Astrocyte (in vitro differentiated cells and primary cell): ENCODE measurements at regions not wholly inside any gene's neighbourhood (a gene's known extent, or its start where the extent isn't known, plus 50 kb on each side); places are given as distances from the start of the nearest gene placed in this dataset.

Source experiments
- DNase-seq: peaks from one replicate; pipeline ENCODE4 v3.0.0-alpha.2; 2010; ENCODE audit warnings: low read depth
- FAIRE-seq: peaks from 2 replicates; lab custom pipeline; 2011; peaks lifted over from hg19 to GRCh38; lab: Jason Lieb, UNC
- H2AFZ ChIP-seq: 2 replicates; pipeline ENCODE4 v1.6.0; 2012; ENCODE audit warnings: low read depth, low read length, inconsistent platforms
- H3K27ac ChIP-seq: 2 replicates; pipeline ENCODE4 v1.5.1; 2011; ENCODE audit warnings: low read depth, low read length, inconsistent platforms
- H3K27me3 ChIP-seq: 2 replicates; pipeline ENCODE4 v1.6.0; 2011; ENCODE audit warnings: low read length, inconsistent platforms; ENCODE audit not compliant: insufficient read depth
- H3K36me3 ChIP-seq: 2 replicates; pipeline ENCODE4 v1.5.1; 2011; ENCODE audit warnings: low read length, inconsistent platforms; ENCODE audit not compliant: insufficient read depth
- H3K4me1 ChIP-seq: 2 replicates; pipeline ENCODE4 v1.5.1; 2011; ENCODE audit warnings: low read length, inconsistent platforms; ENCODE audit not compliant: insufficient read depth
- H3K4me2 ChIP-seq: 2 replicates; pipeline ENCODE4 v1.6.0; 2012; ENCODE audit warnings: low read length, inconsistent platforms
- H3K4me3 ChIP-seq: 2 replicates; pipeline ENCODE4 v1.5.1; 2011; ENCODE audit warnings: low read depth, mild to moderate bottlenecking, low read length, inconsistent platforms; ENCODE audit not compliant: insufficient read depth
- H3K79me2 ChIP-seq: 2 replicates; pipeline ENCODE4 v1.6.0; 2012; ENCODE audit warnings: mild to moderate bottlenecking, low read length, inconsistent platforms; ENCODE audit not compliant: insufficient read depth
- H3K9ac ChIP-seq: 2 replicates; pipeline ENCODE4 v1.6.0; 2012; ENCODE audit warnings: mild to moderate bottlenecking, low read length, inconsistent platforms
- H3K9me3 ChIP-seq: 2 replicates; pipeline ENCODE4 v1.5.1; 2012; ENCODE audit warnings: low read depth, mild to moderate bottlenecking, low read length, inconsistent platforms; ENCODE audit not compliant: insufficient read depth
- H4K20me1 ChIP-seq: 2 replicates; pipeline ENCODE4 v1.6.0; 2012; ENCODE audit warnings: low read length, inconsistent platforms; ENCODE audit not compliant: insufficient read depth
- H3K27ac Mint-ChIP-seq: one replicate; pipeline ENCODE4 v1.8.0; 2021; ENCODE audit warnings: mild to moderate bottlenecking, mixed read lengths; ENCODE audit not compliant: unreplicated experiment
- H3K27me3 Mint-ChIP-seq: one replicate; pipeline ENCODE4 v1.8.0; 2021; ENCODE audit warnings: low read depth, mixed read lengths; ENCODE audit not compliant: unreplicated experiment
- H3K36me3 Mint-ChIP-seq: one replicate; pipeline ENCODE4 v1.8.0; 2021; ENCODE audit warnings: low read depth, mixed read lengths; ENCODE audit not compliant: unreplicated experiment
- H3K4me1 Mint-ChIP-seq: one replicate; pipeline ENCODE4 v1.8.0; 2021; ENCODE audit warnings: low read depth, mixed read lengths; ENCODE audit not compliant: unreplicated experiment
- H3K4me3 Mint-ChIP-seq: one replicate; pipeline ENCODE4 v1.8.0; 2021; ENCODE audit warnings: mild to moderate bottlenecking, moderate library complexity, mixed read lengths; ENCODE audit not compliant: unreplicated experiment
- H3K9me3 Mint-ChIP-seq: one replicate; pipeline ENCODE4 v1.8.0; 2021; ENCODE audit warnings: mild to moderate bottlenecking, mixed read lengths; ENCODE audit not compliant: unreplicated experiment
- EZH2 ChIP-seq: IDR thresholded peaks from 2 replicates; pipeline ENCODE4 v1.6.1; 2012; ENCODE audit warnings: mild to moderate bottlenecking, low read length, inconsistent platforms; ENCODE audit not compliant: insufficient read depth
- TF ChIP-seq, protein P1 (sequence below): IDR thresholded peaks from 2 replicates; pipeline ENCODE4 v1.5.1; 2011; ENCODE audit warnings: low read depth, mild to moderate bottlenecking, inconsistent platforms, low read length, moderate library complexity; ENCODE audit not compliant: insufficient read depth

DNA sequence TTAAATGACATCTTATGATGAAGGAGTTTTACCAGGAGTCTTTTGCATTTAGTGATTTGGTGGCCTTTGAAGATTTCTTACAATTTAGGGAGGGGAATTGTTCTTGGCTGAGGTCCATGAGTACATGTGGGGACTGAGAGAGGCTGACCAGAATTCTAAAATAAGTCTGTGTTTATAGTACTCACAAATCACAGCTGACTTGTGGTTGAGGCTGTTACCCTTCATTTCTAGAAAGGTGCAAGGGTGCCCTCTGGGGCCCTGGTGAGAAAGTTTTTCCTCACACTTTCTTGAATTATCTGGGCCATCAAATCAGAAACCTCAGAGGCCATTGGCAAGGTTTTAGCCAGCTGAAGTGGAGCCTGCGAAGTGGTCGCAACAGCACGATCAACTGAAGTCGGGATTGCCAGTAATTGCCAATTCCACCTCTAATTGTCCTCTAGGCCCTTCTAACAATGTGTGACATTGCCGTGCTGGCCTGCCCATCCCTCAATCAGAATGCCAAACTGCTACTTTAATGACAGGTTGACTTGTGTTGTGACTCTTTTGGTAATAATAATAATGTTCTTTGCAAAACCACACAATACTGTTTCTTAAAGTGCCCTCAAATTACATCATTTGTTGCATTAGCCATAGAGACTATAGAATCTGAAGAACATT lies 221.6 kb downstream of the OGFRL1 start:
- Mint-ChIP-seq H3K36me3 (no peaks in the 10 kb centered on the region), H3K4me3 (no peak overlapping the region), H3K27ac (peak overlapping the region; percentile 6), H3K9me3 (no peaks in the 10 kb centered on the region), H3K4me1 (peaks cover 8% of the 10 kb centered on the region), H3K27me3 (no peaks in the 10 kb centered on the region)
- peak overlapping the region; percentile 4 for H3K4me2 ChIP-seq
- no peaks in the 10 kb centered on the region for H3K4me1 ChIP-seq
- H2AFZ ChIP-seq = no peak overlapping the region
- H4K20me1 ChIP-seq = no peaks in the 10 kb centered on the region
- no peak for TF ChIP-seq EZH2
- TF ChIP-seq, protein P1, sequence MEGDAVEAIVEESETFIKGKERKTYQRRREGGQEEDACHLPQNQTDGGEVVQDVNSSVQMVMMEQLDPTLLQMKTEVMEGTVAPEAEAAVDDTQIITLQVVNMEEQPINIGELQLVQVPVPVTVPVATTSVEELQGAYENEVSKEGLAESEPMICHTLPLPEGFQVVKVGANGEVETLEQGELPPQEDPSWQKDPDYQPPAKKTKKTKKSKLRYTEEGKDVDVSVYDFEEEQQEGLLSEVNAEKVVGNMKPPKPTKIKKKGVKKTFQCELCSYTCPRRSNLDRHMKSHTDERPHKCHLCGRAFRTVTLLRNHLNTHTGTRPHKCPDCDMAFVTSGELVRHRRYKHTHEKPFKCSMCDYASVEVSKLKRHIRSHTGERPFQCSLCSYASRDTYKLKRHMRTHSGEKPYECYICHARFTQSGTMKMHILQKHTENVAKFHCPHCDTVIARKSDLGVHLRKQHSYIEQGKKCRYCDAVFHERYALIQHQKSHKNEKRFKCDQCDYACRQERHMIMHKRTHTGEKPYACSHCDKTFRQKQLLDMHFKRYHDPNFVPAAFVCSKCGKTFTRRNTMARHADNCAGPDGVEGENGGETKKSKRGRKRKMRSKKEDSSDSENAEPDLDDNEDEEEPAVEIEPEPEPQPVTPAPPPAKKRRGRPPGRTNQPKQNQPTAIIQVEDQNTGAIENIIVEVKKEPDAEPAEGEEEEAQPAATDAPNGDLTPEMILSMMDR = peak; percentile 64
- no peaks in the 10 kb centered on the region for H3K27me3 ChIP-seq
- DNase-seq (peak; percentile 68), FAIRE-seq (peak; percentile 87)
- no peaks in the 10 kb centered on the region for H3K9me3 ChIP-seq
- H3K27ac ChIP-seq = no peak overlapping the region
- no peak overlapping the region for H3K4me3 ChIP-seq
- H3K36me3 ChIP-seq = no peaks in the 10 kb centered on the region
- no peak overlapping the region for H3K9ac ChIP-seq
- H3K79me2 ChIP-seq = no peaks in the 10 kb centered on the region

DNA sequence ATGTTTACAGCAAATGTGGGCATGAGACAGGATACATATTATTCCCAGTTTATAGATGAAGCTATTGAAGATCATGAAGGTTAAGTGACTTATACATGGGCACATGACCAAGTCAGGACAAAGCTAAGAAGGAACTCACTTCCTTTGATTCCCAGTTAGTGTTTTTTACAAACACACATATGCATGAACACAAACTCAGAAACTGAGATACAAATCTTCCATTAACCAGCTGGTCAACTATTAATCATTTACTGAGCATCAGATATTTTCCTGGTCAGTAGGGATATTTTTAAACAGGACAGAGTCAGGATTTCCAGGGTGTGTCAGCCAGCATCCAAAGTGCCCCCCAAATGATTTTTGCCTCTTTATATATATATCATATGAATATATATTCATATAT lies 222.2 kb downstream of the OGFRL1 start:
- TF ChIP-seq, protein P1 = no peak
- no peak for TF ChIP-seq EZH2
- Histone ChIP-seq H4K20me1 (no peaks in the 10 kb centered on the region), H3K36me3 (no peaks in the 10 kb centered on the region), H3K4me1 (no peaks in the 10 kb centered on the region), H3K4me2 (no peak overlapping the region), H3K27ac (no peak overlapping the region), H2AFZ (no peak overlapping the region), H3K4me3 (no peak overlapping the region), H3K27me3 (no peaks in the 10 kb centered on the region), H3K79me2 (no peaks in the 10 kb centered on the region), H3K9me3 (no peaks in the 10 kb centered on the region), H3K9ac (no peak overlapping the region)
- DNase-seq (no peak), FAIRE-seq (no peak)
- no peaks in the 10 kb centered on the region for H3K27me3 Mint-ChIP-seq
- H3K36me3 Mint-ChIP-seq = no peaks in the 10 kb centered on the region
- H3K9me3 Mint-ChIP-seq = no peaks in the 10 kb centered on the region
- H3K4me1 Mint-ChIP-seq = peaks cover 8% of the 10 kb centered on the region
- no peak overlapping the region for H3K4me3 Mint-ChIP-seq
- no peak overlapping the region for H3K27ac Mint-ChIP-seq

DNA sequence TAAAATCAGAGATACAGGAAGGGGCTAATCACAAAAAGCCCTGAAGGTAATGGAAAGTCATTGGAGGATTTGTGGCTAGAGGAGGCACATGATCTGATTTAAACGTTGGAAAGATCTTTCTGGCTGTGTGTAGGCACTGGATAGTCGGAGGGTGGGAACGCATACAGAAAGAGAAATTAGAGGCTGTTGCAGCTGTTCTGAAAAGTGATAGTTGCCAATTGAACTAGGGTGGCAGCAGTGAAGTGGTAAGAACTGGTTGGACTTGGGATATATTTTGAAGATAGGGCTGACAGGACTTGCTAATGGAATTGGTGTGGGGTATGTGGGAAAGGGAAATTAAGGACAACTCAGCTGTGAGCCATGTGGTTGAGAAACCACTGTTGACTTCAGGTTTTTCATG lies 223.6 kb downstream of the OGFRL1 start:
- Mint-ChIP-seq H3K4me1 (peaks cover 8% of the 10 kb centered on the region), H3K4me3 (no peak overlapping the region), H3K36me3 (no peaks in the 10 kb centered on the region), H3K9me3 (no peaks in the 10 kb centered on the region), H3K27ac (no peak overlapping the region), H3K27me3 (no peaks in the 10 kb centered on the region)
- Histone ChIP-seq H2AFZ (no peak overlapping the region), H3K9ac (no peak overlapping the region), H3K27ac (no peak overlapping the region), H3K4me3 (no peak overlapping the region), H3K4me2 (no peak overlapping the region), H3K79me2 (no peaks in the 10 kb centered on the region), H3K27me3 (no peaks in the 10 kb centered on the region), H3K4me1 (no peaks in the 10 kb centered on the region), H3K9me3 (no peaks in the 10 kb centered on the region), H3K36me3 (no peaks in the 10 kb centered on the region), H4K20me1 (no peaks in the 10 kb centered on the region)
- no peak for FAIRE-seq
- DNase-seq = no peak
- TF ChIP-seq, protein P1 = no peak
- no peak for TF ChIP-seq EZH2
